HG02981 (cell line): ENCODE measurements at regions not wholly inside any gene's neighbourhood (a gene's known extent, or its start where the extent isn't known, plus 50 kb on each side); places are given as distances from the start of the nearest gene placed in this dataset.

ENCODE experiments used
- ATAC-seq: cut with Tn5 transposase; IDR thresholded peaks from one replicate; pipeline ENCODE4 v1.9.1; 2021; ENCODE audit warnings: mild to moderate bottlenecking, moderate library complexity; ENCODE audit not compliant: unreplicated experiment

- no peak for ATAC-seq
Observed at GRCh38 chr21:28827422-28827821, 165.3 kb downstream of the LTN1 start.

- ATAC-seq, result no peak
Observed at GRCh38 chr21:28826569-28826968, 166.1 kb downstream of the LTN1 start.

DNA sequence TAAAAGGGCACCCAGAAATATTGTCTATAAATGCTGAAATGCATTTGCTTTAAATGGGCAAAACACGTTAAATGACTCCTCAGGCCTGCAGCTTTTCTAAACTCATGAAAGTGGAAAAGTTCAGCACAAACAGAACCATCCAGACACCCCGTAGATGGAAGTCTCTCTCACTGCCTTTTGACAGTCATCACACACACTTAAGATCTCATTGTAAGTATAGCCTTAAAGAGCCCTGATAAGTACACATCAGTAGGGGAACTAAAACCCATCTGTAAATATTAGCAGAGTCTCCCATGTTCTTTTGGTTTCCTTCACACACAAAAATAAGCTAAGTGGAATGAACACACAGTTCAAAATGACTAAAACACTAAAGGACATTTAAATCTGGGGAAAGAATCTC is 166.7 kb downstream of the LTN1 start:
- ATAC-seq, result no peak

DNA sequence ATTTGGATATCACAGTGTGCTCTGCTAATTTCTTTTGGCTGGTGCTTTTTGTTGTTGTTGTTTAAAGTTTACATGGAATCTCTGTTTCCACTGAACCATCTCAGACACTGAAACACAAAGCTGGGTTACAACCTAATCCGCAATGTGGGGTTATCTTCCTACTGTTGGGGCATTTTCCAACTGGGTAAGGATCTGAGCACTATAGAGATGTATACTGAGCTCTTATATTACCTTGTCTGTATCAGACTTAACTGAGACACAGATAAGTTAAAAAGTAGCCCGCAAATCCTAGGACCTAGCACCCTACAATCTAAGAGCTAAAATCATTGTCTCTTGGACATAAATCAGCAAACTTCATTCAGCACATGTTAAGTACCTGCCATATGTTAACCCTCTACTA is 169.2 kb downstream of the LTN1 start:
- no peak for ATAC-seq

DNA sequence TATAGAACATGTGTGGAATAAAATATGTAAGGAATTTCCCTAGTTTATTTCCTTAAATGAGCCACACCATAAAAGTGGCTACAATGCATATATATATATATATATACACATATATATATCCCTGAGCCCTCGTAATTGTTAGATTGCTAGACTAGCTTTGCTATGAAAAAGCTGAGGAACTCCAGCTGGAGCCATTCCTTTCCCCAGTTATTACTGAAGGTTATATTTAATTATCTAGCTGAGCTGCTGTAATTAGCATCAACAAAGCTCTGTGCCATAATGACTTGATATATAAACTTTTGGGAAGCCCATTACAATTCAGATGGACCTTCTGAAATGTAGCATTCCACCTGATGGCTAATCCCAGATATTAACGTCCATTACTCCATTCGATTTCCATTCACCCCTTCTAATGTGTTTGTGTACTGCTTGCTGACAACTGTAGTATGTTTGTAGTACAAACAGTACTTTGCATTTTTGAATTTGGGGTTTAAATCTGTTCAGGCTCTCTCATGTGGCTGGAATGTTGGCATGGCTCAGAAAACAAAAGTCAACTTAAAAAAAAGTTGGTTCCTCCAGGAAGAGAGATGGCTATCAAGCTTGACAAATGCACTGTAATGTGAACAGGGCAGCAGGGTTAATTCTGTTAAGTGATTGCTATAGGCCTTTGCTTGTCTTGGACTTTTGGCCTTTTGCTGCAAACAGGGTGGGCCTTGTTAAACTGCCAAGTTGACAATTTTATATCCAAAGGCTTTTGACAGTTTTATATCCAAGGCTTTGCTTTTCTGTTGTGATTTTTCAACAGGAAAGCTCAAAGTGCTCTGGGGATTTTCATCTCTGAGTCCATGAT is 170.0 kb downstream of the LTN1 start:
- ATAC-seq, result no peak

- no peak for ATAC-seq
Observed at GRCh38 chr21:28822123-28822399, 170.6 kb downstream of the LTN1 start.

- no peak for ATAC-seq
Observed at GRCh38 chr21:28821276-28822122, 171.2 kb downstream of the LTN1 start.

GRCh38 chr21:28818663-28819278 is 173.9 kb downstream of the LTN1 start:
- no peak for ATAC-seq

DNA sequence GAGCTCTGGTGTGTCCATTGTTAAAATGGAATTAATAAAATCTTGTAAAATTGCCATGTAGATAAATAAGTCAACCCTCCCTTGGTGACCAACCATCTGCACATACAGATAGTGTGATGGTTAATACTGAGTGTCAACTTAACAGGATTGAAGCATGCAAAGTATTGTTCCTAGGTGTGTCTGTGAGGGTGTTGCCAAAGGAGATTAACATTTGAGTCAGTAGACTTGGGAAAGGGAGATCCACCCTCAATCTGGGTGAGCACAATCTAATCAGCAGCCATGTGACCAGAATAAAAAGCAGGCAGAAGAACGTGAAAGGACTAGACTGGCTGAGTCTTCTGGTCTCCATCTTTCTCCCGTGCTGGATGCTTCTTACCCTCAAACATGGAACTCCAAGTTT is 174.8 kb downstream of the LTN1 start:
- no peak for ATAC-seq

- ATAC-seq, result no peak
Observed at GRCh38 chr21:28811860-28812259, 180.8 kb downstream of the LTN1 start.

DNA sequence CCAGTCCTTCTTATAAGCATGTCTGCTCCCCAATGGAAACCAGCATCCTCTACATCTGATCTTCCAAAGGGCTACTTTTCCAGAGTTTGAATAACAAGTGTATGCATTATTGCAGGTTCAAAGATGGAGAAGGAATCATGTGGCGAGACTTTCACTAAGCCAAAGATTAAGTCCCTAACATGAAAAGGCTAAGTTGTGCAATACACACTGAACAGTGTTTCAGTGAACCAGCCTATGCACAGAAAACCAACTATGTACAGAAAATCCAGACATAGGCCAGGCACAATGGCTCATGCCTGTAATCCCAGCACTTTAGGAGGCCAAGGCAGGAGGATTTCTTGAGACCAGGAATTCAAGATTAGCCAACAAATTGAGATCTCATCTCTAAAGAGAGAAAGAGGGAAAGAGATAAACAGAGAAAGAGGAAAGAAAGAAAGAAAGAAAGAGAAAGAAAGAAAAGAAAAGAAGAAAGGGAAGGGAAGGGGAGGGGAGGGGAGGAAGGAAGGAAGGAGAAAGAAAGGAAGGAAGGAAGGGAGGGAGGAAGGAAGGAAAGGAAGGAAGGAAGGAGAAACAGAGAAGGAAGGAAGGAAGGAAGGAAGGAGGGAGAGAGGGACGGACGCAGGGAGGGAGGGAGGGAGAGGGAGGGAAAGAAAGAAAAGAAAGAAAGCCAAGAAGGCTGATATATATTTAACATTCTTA is 181.7 kb downstream of the LTN1 start:
- ATAC-seq, result no peak

DNA sequence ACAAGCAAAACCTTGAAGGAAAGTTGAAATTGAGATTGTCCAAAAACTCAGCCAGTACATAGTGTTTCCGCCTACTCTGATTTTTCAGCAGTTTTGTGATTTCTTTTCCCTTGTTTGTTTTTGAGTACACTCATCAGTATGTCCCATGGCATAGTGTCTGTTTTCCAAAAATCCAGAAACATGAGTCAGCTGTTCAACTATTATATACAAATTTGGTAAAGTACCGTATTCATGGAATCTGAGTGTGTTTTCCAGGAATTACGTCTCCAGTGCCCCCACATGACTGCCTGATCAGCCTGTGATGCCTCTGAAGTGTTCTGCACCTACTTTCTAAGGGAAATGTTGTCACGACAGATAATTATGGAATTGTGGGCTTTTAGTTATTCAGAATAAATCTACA is 186.8 kb downstream of the LTN1 start:
- no peak for ATAC-seq

DNA sequence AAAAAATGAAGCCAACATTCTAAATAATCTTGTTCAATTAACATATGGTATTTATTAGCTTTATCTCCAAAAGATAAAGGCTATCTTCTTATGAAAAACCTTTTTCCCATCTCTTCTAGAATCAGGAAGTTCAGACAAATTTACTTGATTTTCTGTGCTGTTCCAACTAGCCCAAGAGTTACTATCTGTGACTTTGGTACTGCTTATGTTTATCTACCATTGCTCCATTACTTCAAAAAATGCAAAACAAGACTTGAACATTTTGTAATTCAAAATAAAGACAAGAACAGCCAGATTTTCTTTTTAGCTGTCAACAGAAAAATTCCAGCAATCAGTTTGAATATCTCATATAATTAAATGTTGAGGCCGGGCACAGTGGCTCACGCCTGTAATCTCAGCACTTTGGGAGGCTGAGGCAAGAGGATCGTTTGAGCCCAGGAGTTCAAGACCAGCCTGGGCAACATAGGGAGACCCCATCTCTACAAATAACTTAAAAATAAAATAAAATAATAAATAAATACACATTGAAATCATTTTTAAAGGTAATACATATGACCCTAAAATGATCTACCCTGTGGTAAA is 188.5 kb downstream of the LTN1 start:
- ATAC-seq, result no peak

DNA sequence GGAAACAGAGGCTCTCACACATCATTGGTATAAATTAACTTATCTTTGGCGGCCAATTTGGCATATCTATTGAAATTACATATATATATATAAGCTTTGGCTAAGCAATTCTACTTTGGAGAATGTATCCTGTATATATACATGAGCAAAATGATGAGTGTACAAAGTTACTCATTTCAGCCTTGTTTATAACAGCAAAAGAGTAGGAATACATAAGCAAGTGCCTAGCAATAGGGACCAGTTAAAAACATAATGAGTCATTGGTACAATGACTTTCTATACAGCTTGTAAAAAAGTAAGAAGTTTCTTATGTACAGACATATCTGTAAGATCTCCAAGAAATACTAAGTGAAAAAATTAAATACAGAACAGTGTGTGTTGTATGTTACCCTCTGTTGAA is 190.8 kb downstream of the LTN1 start:
- no peak for ATAC-seq

- no peak for ATAC-seq
Observed at GRCh38 chr21:28799926-28800325, 192.8 kb downstream of the LTN1 start.

DNA sequence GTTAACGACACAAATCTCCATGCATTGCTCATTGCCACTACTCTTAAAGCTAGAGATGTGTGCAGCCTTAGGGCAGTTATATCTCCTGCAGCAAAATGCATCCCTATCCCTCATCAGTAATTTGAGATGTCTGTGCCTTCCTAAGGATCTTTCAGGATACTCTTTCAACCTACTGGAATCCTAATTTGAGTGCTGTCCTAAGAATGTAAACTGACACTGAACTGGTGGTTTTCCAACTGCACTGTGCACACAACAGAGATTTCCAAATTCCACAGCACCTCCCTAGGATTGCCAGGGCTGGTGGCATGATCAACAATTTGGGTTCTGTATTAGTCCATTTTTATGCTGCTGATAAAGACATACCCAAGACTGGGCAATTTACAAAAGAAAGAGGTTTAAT is 193.9 kb downstream of the LTN1 start:
- ATAC-seq, result no peak

- ATAC-seq, result no peak
Observed at GRCh38 chr21:28795251-28795650, 197.4 kb downstream of the LTN1 start.

DNA sequence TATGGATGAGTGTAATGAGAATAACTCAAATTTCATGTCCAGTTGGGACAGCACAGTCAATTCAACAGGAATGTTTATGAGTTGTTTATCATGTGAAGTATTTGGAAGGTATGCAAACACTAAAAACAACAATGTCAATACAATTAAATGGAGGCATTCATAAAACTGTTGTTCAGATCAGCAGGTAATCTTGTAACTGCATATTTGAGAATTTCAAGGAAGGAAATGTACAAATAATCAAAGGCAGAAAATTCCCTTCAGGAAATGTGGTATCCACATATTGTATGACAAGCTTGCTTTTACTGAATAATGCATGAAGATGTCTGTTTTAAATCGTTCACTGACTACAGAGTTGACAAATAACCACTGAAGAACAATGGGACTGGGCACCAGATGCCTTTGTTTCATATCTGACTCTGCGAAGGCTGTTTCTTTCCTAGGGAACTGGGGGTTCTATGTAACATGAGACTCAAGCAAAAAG is 198.3 kb downstream of the LTN1 start:
- ATAC-seq, result no peak

DNA sequence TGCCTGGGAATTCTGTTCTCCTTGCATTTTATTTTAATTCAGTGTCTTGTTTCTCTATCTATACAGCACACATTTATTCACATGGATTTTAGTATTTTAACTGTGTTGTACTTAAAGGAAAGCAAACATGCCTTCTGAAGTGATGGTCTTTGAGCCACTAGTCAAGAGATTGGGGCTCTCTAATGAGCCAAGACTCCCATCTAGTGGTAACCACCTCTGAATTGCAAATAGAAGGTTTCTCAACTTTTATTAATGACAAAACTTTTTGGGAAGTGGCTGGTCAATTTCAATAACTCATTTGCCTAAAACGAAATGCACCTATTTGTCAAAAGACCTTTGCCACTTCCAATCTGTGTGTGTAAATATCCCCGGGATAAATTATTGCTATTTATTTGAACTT is 199.6 kb downstream of the LTN1 start:
- no peak for ATAC-seq

DNA sequence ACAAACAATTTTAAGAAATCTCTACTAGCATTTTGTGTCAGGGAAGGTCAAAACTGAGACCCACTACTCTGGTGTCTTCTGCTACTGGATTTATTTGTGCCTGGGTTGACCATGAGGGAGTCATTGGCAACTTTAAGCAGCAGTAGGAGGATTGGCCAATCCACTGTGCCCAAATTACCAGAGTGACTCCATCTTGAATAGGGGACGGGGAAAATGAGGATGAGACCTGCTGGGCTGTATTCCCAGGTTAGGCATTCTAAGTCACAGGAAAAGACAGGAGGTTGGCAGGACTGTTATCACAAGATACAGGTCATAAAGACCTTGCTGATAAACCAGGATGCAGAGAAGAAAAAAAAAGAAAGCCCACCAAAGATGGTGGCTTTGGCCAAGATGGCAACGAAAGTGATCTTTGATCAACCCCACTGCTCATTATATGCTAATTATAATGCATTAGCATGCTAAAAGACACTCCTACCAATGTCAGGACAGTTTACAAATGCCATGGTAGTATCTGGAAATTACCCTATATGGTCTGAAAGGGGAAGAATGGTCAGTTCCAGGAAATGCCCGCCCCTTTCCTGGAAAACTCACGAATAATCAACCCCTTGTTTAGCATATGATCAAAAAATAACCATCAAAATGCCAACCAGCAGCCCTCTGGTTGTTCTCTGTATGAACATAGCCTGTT is 200.9 kb downstream of the LTN1 start:
- no peak for ATAC-seq
